ENCODE measurements at regions not wholly inside any gene's neighbourhood (a gene's known extent, or its start where the extent isn't known, plus 50 kb on each side); places are given as distances from the start of the nearest gene placed in this dataset.

GRCh38 chr11:45597097-45597496 lies 68.3 kb downstream of the CHST1 start:
- no peak for DNase-seq (ENCODE audit: low spot score)

- no peak for DNase-seq (ENCODE audit: low spot score)
Measured at GRCh38 chr11:45596571-45596970, 68.9 kb downstream of the CHST1 start.

- no peak for DNase-seq (ENCODE audit: low spot score)
Measured at GRCh38 chr11:45593992-45594391, 71.4 kb downstream of the CHST1 start.

GRCh38 chr11:45592636-45593035 lies 72.8 kb downstream of the CHST1 start:
- DNase-seq (ENCODE audit: low spot score) = no peak

GRCh38 chr11:45590743-45591142 lies 74.7 kb downstream of the CHST1 start:
- no peak for DNase-seq (ENCODE audit: low spot score)

GRCh38 chr11:45585205-45585604 lies 80.2 kb downstream of the CHST1 start:
- DNase-seq (ENCODE audit: low spot score) = no peak

GRCh38 chr11:45583981-45584566 lies 81.3 kb downstream of the CHST1 start:
- DNase-seq (ENCODE audit: low spot score) = no peak

DNA sequence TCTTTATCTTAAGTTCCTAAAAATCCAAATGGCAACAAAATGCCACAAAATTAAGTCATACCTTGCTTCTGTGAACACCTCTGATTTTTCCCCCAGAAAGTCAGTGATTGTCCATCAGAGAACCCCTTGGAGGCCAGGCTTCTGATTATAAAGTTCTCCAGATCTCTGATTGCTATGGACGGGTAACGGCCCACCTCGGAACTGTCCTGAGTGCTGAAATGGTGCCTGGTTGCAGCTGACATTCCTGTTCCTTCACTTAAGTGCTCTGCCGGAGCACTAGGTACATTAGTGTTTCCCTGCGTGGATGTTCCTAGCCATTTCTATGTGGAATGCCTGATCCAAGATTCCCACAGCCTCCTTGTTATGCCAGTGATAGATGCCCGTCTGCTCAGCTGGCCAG lies 85.0 kb downstream of the CHST1 start:
- no peak for DNase-seq (ENCODE audit: low spot score)

- no peak for DNase-seq (ENCODE audit: low spot score)
Measured at GRCh38 chr11:45578316-45578715, 87.1 kb downstream of the CHST1 start.

GRCh38 chr11:45577752-45578151 lies 87.7 kb downstream of the CHST1 start:
- no peak for DNase-seq (ENCODE audit: low spot score)

- no peak for DNase-seq (ENCODE audit: low spot score)
Measured at GRCh38 chr11:45576461-45577215, 88.8 kb downstream of the CHST1 start.

GRCh38 chr11:45573728-45574127 lies 91.7 kb downstream of the CHST1 start:
- DNase-seq (ENCODE audit: low spot score) = no peak

DNA sequence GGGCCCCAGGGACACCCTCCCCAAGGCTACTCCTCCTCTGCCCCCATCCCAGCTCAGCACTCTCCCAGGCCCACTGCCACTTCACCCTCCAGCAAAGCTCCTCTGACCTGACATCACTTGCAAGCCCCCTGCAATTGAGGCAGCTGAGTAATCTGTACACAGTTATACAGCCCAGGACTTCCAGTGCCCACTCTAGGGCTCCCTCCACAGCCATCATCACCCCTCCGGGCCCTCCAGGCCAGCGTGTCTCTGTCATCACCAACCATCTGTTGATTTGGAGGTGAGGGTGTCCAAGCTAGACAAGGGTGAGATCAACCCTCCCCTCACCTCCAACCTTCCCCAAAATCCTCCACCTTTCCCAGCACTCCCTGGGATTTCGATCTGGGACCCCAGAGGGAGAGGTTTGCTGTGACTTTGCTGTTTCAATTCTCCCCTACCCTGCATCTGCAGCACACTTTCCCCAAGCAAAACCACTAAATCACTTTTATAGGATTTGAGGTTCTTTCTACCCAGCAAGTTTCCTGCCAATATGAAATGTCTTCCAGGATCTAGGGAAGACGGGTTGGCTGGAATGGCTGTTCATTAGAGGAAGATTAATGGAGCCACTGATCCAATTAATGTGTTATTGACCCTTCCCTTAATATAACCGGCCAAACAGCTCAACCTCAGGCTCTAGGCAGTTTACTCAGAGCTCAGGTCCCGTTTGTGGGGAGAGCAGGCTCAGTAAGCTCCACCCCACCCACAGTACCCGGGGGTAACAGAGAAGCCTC lies 92.9 kb downstream of the CHST1 start:
- DNase-seq (ENCODE audit: low spot score) = no peak

DNA sequence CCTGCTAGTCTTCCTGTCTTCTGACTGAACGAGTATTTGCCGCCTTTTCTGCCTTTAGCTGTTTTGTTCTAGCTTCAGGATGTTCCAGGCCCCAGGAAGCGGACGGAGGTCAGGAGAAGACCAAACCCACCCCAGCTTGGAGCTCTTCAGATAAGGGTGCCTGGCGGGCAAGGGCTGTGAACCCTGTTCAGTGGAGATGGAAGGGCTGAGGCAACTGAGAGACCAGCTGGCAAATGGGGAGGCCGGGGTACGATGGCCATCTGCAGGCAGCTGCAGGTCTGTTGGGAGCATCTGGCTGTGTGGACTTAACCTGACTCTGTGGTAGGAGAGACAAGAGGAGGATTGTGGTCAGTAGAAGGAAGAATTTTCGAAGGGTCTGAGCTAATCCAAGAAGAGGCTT lies 95.6 kb downstream of the CHST1 start:
- no peak for DNase-seq (ENCODE audit: low spot score)

DNA sequence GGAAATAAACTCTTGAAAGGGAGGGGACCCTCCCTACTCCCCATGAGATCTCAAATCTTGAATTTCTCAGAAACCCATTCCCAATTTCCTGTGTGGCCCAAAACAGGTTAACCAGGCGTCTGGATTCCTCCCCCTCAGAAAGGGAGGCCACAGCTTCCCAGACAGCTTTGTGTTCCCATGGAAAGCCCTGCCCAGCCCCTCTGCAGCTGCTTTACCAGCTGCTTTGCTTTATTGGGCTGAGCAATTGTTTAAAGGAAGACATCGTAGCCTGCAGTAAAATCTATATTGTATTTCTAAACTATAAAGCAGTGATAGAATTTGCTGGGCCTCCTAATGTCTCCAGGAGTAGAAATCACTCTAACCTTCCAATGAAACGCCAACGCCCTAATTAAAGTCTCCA lies 97.4 kb downstream of the CHST1 start:
- DNase-seq (ENCODE audit: low spot score) = no peak

DNA sequence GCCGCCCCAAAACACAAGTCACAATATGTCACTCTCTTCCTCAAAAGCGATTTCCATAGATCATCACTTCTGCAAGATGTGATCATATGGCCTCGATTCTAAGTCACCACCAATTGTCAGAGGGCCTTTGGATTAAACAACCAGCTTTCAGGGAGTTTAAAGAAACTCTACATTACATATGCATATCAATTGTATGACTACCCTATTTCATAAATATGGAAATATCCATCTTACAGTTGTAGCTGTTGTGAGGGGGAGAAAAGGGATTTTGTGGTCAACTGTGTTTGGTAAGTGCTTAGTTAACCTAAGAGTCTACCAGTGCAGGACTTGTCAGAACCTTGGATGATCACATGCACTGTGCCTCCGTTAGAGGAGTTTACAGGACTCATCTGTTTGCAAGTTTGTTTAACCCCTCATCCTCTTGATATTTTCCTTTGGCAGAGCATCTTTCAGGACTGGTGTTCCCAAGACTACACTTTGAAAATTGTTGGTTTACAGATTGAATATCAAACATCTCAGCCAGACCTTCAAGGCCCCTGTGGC lies 99.9 kb downstream of the CHST1 start:
- no peak for DNase-seq (ENCODE audit: low spot score)

- no peak for DNase-seq (ENCODE audit: low spot score)
Measured at GRCh38 chr11:45563810-45564209, 101.6 kb downstream of the CHST1 start.

- no peak for DNase-seq (ENCODE audit: low spot score)
Measured at GRCh38 chr11:45563171-45563570, 102.3 kb downstream of the CHST1 start.

DNA sequence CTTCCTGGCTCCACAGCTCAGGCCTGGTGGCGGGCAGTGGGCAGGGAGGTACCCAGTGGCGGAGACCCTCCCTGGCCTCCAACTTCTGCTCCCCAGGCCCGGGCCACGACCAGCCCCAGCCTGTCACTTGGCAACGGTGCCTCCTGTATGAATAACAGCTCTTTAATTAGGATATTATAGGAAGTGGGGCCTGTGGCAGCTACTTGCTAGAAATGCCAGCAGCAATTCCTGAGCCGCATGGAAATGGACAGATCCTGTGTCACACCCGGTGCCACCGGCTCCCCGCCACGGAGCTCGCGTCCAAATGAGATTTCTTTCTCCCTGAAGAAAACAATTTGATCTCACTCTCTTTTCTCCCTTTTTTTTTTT lies 104.5 kb downstream of the CHST1 start:
- no peak for DNase-seq (ENCODE audit: low spot score)

DNA sequence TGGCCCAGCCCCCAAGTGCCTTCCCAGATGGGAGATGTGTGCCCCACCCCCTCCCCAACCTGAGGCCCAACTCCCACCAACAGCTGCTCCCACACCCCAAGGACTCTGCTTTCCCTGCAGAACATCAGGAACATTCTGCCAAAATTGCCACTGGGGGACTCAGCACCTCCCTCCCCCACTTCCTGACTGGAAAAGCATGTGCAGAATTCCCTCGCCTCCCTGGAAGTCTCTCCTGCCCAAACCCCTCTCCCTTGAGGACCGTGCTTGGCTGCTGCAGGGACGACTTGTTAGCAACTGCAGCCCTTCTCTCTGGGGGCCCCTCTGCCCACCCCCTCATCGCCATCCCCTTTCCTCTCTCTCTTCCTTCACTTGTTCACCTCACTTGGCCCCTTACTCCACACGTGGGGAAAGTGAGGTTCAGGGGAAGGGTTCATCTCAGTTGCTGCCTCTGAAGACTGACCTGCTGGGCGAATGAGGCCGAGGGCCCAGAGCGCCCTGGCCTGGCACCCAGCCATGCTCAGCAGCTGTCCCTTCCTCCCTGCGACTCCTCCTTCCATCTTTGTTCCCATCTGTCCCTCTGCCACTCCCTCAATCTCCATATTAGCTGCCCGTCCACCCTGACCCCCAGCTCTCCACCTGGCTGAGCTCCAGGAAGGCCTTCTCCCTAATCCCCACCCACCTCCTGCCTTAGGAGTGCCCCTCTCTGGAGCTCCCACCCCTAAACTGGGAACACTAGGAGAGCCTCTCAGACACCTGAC lies 105.1 kb downstream of the CHST1 start:
- DNase-seq (ENCODE audit: low spot score) = no peak

- no peak for DNase-seq (ENCODE audit: low spot score)
Measured at GRCh38 chr11:45556851-45557707, 108.3 kb downstream of the CHST1 start.

All from germinal center (tissue), 1 donor.